ENCODE measurements at regions not wholly inside any gene's neighbourhood (a gene's known extent, or its start where the extent isn't known, plus 50 kb on each side); places are given as distances from the start of the nearest gene placed in this dataset.

GRCh38 chr3:16663854-16664712 lies 58.9 kb upstream of the DAZL start:
- Histone ChIP-seq H3K4me3 (no peak overlapping the region), H3K27ac (ENCODE audit: control insufficient read depth, insufficient read depth) (no peak overlapping the region), H3K79me2 (ENCODE audit: control insufficient read depth, insufficient read depth, low read length) (no peaks in the 10 kb centered on the region), H4K20me1 (ENCODE audit: control insufficient read depth, insufficient read depth) (no peaks in the 10 kb centered on the region), H3K36me3 (ENCODE audit: control insufficient read depth in 2 of 2, insufficient read depth in 2 of 2, low read length in 1 of 2) (no peaks in the 10 kb centered on the region), H3K27me3 (replicated peaks in 1 of 2; ENCODE audit: control insufficient read depth in 2 of 2, insufficient read depth in 2 of 2, low read length in 1 of 2) (peaks cover 0 to 3% of the 10 kb centered on the region in 2 experiments; a peak in 2 of 4 replicates), H3K4me2 (ENCODE audit: control insufficient read depth, insufficient read depth) (no peak overlapping the region), H2AFZ (ENCODE audit: control insufficient read depth, low read depth, low read length) (no peak overlapping the region), H3K4me1 (ENCODE audit: control insufficient read depth, insufficient read depth, low read length) (no peaks in the 10 kb centered on the region), H3K9me3 (replicated peaks; ENCODE audit: control insufficient read depth, insufficient read depth, low read length) (no peaks in the 10 kb centered on the region; the same call in 2 of the 3 replicates), H3K9ac (ENCODE audit: control insufficient read depth, insufficient read depth, low read length) (no peak overlapping the region)
- in situ Hi-C loops (cut with MboI) (no loop called here), intact Hi-C loops (cut with micrococcal nuclease; ENCODE audit: unreplicated experiment) (no loop called here)
- 34% methylated on average over 7 of the region's 8 CpGs for WGBS (ENCODE audit: insufficient coverage, insufficient replicate concordance, low lambda C conversion rate, missing lambda C conversion rate)
- no TSS peak for BruUV-seq (replicated peaks)
- FAIRE-seq (no peak), DNase-seq (ENCODE audit: low read depth, low spot score) (no peak), ATAC-seq (no peak)
- RAD21 ChIA-PET (ENCODE audit: unreplicated experiment) = no interaction called here
- CTCF ChIA-PET = no interaction called here
- POLR2A ChIA-PET = no interaction called here
- SMC1A ChIA-PET (ENCODE audit: uncharacterized antibody, unreplicated experiment) = interaction anchor here (1.0 to 1.2 kb wide), 2 partner anchors 15 to 19 kb away, joined by 3 read pairs; no protein-coding TSS in a partner anchor
- TF ChIP-seq USF1 (IDR thresholded peaks at IDR 0.05; ENCODE audit: borderline replicate concordance, extremely low read length, insufficient read depth, low read depth, low read length) (no peak), CHD1 (IDR thresholded peaks at IDR 0.05; ENCODE audit: low read depth, low read length) (no peak), ASH2L (IDR thresholded peaks at IDR 0.05; ENCODE audit: borderline replicate concordance, low read depth) (no peak), NR2C2 (IDR thresholded peaks at IDR 0.05; ENCODE audit: borderline replicate concordance, control insufficient read depth, insufficient read length, low read depth) (no peak), POU2F2 (IDR thresholded peaks at IDR 0.05; ENCODE audit: borderline replicate concordance, low read depth, low read length) (no peak), PRDM15 (CRISPR knock-in tag; IDR thresholded peaks at IDR 0.05) (no peak), BRCA1 (IDR thresholded peaks at IDR 0.05; ENCODE audit: low read depth, low read length) (no peak), EP300 (IDR thresholded peaks at IDR 0.05; ENCODE audit: borderline replicate concordance in 1 of 2, control insufficient read depth in 1 of 2, low read depth in 2 of 2, low read length in 2 of 2) (no peak), NFXL1 (IDR thresholded peaks at IDR 0.05; ENCODE audit: borderline replicate concordance) (no peak), ZBTB40 (IDR thresholded peaks at IDR 0.05; ENCODE audit: borderline replicate concordance) (no peak), RCOR1 (conservative IDR thresholded peaks at IDR 0.05; ENCODE audit: low read depth, low read length) (no peak), JUNB (IDR thresholded peaks at IDR 0.05) (no peak), BACH1 (IDR thresholded peaks at IDR 0.05; ENCODE audit: borderline replicate concordance) (no peak), CREB1 (IDR thresholded peaks at IDR 0.05; ENCODE audit: low read depth) (no peak), ESRRA (IDR thresholded peaks at IDR 0.05; ENCODE audit: low read length) (no peak)
